G401.6 (cell line): ENCODE measurements at regions not wholly inside any gene's neighbourhood (a gene's known extent, or its start where the extent isn't known, plus 50 kb on each side); places are given as distances from the start of the nearest gene placed in this dataset.

Source experiments
- FAIRE-seq: peaks from 2 replicates; lab custom pipeline; 2012; peaks lifted over from hg19 to GRCh38; lab: Jason Lieb, UNC

- no peak for FAIRE-seq
Measured at GRCh38 chr2:240346753-240347372, 88.6 kb upstream of the GPC1 start.

DNA sequence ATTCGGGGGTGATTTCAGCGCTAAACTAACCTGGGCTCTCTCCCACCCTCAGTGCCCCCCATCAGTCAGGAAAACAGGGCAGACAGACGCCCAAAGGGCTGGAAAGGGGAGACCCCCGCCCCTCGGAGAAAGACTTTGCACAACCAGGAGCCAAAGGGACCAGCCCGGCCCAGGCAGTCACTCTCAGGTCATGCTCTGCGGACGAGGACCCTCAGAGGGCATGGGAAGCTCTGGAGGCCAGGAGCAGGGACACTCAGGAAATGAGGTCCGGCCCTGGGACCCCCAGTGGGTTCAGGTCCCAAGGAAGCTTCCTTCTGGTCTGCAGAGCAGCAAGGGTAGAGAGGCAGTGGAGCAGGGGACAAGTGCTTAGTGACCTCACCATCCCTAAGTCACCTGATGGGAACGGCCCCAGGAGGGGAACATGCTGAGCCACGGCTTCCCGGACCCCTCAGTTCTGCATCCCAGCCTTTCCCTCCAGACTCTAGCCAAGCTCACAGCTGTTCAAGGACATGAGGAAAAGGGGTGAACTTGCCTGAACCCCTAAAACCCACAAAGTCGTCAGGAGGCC is 88.0 kb upstream of the GPC1 start:
- FAIRE-seq: no peak

DNA sequence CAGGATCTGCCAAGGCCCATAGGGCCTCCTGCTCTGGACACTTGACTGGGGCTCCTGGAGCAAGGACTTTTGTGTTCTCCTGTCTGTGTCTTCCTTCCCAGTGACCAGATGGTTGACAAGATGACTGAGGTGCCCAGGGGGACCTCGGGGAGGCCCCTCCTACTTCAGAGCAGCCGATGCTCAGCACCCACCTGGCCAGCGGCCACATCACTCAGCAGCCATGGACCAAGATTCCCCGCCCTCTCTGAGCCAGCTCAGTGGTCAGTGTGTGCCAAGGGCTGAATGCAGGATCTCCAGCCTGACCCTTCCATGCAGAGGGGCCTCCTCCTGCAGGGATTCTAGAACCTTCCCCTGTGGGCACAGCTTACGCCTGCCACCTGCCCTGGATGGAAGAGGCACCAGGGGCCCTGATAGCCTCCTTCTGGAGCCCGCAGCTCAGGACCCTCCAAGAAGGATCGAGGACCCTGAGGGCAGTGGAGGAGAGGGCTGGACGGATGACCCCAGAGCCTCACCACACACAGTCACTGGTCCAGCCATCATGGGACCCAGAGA is 87.4 kb upstream of the GPC1 start:
- FAIRE-seq: no peak

- no peak for FAIRE-seq
Measured at GRCh38 chr2:240348522-240348921, 86.9 kb upstream of the GPC1 start.

DNA sequence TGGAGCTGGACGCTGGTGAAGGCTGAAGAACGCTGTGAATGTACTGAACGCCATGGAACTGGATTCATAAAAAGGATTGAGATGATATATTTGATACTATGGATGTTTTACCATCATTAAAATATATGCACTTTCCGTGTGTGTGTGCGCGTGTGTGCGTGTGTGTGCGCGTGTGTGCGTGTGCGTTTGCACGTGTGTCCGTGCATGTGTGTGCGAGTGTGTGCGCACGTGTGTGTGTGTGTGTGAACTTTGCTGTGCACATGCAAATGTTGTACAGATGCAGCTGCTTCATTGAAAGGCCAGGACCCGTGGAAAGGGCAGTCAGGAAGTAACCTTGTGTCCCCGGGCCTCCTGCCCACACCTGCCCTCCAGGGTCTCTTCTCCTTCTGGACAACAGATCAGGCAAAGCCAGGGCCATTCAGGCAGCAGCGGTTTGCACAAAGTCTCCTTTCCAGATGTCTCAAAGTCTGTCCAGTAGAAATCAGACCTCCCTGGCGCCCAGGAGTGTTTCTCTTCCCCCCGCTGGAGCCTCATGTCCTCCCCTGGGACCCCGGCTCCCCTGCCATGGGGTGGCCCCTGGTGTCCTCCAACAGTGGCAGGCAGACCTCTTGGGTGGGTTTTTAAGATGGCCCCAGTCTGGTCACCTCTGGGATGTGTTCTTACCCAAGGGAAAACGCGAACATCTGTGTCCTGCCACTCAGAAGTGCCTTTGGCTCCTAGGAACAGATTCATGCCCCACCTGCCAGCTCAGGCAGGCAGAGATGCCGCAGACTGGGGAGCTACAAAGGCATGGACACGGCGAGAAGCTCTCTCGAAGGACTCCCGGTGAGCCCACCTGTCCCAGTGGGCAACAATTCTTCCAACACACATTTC is 86.1 kb upstream of the GPC1 start:
- FAIRE-seq: no peak

DNA sequence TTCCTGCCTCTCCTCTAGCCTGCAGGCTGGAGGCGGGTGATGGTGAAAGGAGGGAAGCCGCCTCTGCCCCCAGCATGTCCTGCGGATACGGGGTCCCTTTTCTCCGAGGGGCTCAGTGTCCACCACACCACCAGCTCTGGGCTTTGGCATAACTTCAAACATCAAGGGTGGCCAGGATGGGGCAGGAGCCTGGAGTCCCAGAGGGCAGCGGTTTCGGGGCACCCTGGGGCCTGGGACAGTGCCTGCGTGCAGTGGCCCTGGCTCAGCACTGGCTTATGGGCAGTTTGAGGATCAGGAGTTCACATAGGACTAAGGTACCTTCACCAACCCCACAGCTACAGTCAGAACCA is 85.5 kb upstream of the GPC1 start:
- no peak for FAIRE-seq

- FAIRE-seq: no peak
Measured at GRCh38 chr2:240350696-240351087, 84.8 kb upstream of the GPC1 start.

- FAIRE-seq: no peak
Measured at GRCh38 chr2:240351088-240351741, 84.2 kb upstream of the GPC1 start.

GRCh38 chr2:240351826-240352426 is 83.5 kb upstream of the GPC1 start:
- no peak for FAIRE-seq

DNA sequence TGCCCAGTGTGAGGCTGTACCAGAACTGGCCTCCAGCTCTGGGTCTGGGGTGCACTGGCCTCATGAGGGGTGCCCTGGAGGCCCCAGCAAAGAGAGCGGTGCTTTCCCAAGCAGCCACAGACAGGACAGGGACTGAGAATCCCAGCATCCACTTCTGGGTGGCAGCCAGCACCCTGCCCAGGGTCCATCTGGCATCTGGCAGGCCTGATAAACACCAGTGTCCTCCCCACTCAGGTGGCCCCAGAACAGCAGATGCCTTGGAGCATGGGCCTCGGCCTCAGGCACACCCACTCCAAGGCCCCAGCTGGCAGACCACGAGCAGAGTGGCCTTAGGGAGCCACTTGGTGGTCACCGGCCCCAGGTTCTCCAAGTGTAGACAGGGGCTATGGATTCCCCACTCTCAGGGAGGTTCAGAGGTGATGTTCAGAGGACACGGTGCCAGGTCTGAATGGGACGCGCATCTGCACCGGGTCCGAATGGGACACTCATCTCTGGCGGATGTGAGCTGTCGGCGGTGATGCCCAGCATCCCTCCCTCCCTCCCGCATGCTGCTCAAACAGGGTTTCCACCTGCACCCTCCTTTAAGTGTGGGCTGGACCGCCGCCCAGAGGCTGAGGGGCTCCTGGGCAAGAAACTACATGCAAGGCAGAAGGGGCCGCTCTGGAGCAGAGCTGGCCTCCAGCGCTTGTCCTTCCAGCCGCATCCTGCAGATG is 82.2 kb upstream of the GPC1 start:
- FAIRE-seq: no peak

GRCh38 chr2:240353944-240354343 is 81.5 kb upstream of the GPC1 start:
- no peak for FAIRE-seq

GRCh38 chr2:240355001-240355891 is 80.2 kb upstream of the GPC1 start:
- FAIRE-seq: no peak

- no peak for FAIRE-seq
Measured at GRCh38 chr2:240355962-240356361, 79.5 kb upstream of the GPC1 start.

DNA sequence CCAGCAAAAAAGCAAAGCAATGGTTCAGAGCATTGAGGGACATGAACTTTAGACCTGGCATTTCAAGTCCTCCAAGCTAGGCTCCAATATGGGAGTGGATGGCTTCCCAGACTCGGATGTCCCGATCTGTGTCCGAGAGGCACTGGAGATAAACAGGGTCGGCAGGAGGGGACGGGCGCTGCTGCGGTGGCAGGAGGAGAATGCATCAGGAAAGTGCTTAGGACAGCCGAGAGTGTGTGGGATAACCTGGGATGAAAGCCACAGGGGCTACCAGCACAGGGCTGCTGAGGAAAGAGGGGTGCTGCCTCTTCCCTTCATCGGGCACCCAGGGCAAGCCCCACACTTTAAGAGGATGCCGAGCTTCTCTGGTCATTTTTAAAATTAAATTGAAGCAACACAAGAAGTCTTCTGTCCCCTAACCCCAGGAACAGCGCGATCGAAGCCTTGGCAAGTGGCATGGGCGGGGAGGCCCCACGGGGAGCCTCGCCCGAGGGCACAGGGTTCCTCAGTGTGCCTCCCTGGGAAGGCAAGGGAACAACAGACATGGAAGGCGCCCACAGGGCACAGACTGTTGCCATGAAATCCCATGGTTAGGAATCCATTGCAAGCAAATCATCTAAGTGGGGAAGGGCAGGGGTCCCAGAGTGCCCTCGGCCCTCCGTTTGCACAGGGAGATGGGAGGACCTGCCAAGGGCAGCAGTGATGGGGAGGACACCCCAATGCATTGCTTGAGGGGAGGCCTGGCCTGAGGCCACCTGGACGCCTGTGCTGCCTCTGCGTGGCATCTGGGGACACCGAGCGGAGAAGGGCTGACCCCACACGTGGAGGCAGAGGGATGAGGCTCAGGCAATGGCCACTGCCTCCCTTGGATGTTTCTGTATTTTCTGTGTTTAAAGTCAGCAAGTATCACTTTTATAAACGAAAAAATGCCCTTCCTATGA is 78.5 kb upstream of the GPC1 start:
- FAIRE-seq: no peak

DNA sequence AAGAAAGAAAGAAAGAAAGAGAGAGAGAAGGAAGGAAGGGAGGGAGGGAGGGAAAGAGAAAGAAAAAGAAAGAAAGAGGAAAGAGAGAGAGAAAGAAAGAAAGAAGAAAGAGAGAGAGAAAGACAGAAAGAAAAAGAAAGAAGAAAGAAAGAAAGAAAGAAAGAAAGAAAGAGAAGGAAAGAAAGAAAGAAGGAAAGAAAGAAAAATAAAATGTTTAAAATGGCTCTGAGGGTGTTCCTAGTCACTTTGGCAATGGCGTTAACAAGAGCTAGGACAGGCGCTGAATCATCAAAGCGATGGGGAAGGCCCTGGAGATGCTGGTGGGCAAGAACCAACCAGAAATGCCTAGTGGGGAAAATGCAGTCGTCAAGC is 77.8 kb upstream of the GPC1 start:
- FAIRE-seq: no peak

GRCh38 chr2:240358080-240358479 is 77.4 kb upstream of the GPC1 start:
- FAIRE-seq: no peak

DNA sequence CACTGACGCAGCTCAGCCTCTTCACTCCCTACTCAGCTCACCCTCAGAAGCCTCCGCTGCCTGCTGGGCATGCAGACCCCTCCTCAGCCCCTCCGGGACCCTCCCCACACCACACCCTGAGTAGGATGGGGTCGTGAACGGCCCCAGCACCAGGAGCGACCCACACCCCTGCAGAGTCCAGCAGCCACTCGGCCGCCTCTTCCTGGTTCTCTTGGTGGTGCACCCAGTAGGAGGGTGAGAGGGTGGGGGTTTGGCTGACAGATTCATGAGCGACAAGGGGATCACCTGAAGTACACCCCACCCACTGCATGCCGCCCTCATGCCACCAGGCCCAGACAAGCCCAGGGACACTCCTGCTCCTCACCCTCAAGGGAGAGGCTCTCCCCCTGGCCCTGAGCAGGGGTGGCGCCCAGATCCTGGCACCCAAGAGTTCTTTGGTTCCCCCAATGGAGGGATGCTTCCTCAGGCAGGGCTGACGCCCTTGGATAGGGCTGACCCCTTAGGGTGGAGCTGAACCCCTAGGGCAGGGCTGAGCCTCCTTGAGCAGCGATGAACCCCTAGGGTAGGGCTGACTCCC is 76.6 kb upstream of the GPC1 start:
- FAIRE-seq: no peak

- FAIRE-seq: no peak
Measured at GRCh38 chr2:240359695-240360094, 75.8 kb upstream of the GPC1 start.
